SK-N-SH (cell line): ENCODE measurements at regions not wholly inside any gene's neighbourhood (a gene's known extent, or its start where the extent isn't known, plus 50 kb on each side); places are given as distances from the start of the nearest gene placed in this dataset.

Experiments used
- FOXM1 ChIP-seq: IDR thresholded peaks from 2 replicates; pipeline ENCODE4 v1.4.0; 2012; ENCODE audit warnings: low read depth, mild to moderate bottlenecking
- POLR2AphosphoS5 ChIP-seq: IDR thresholded peaks from 2 replicates; pipeline ENCODE4 v1.6.1; 2012; ENCODE audit warnings: low read depth, low read length
- RAD21 ChIP-seq: IDR thresholded peaks from 2 replicates; pipeline ENCODE4 v1.6.1; 2012; ENCODE audit warnings: mild to moderate bottlenecking, low read length
- TAF1 ChIP-seq: IDR thresholded peaks from 2 replicates; pipeline ENCODE4 v1.6.1; 2012; ENCODE audit warnings: low read depth, mild to moderate bottlenecking, low read length, moderate library complexity, borderline replicate concordance
- TF ChIP-seq, protein P1 (sequence below): fragments of 200-600 bp; sonication (generic); IDR thresholded peaks from 2 replicates; pipeline ENCODE4 v1.6.1; 2017; ENCODE audit warnings: antibody characterized with exemption, mild to moderate bottlenecking, moderate library complexity

DNA sequence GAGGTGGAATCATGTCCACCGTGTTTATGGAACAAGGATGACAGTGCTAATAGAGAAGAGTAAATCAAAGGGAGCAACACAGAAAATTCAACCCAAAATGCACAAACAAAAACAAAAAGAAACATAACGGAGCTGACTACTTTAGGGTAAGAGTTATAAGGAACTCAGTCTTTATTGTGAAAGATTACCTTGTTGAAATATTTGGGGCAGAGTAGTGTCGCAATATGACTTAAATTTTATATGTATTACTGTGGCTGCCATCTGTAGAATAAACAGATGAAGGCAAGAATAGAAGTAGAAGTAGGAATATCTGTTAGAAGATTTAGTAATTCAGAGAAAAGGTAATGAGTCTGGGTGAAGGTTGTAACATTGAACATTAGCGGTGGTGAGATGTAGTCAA, 913.9 kb downstream of the BRINP3 start:
- TF ChIP-seq TAF1: no peak
- TF ChIP-seq, protein P1, sequence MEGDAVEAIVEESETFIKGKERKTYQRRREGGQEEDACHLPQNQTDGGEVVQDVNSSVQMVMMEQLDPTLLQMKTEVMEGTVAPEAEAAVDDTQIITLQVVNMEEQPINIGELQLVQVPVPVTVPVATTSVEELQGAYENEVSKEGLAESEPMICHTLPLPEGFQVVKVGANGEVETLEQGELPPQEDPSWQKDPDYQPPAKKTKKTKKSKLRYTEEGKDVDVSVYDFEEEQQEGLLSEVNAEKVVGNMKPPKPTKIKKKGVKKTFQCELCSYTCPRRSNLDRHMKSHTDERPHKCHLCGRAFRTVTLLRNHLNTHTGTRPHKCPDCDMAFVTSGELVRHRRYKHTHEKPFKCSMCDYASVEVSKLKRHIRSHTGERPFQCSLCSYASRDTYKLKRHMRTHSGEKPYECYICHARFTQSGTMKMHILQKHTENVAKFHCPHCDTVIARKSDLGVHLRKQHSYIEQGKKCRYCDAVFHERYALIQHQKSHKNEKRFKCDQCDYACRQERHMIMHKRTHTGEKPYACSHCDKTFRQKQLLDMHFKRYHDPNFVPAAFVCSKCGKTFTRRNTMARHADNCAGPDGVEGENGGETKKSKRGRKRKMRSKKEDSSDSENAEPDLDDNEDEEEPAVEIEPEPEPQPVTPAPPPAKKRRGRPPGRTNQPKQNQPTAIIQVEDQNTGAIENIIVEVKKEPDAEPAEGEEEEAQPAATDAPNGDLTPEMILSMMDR: no peak
- TF ChIP-seq FOXM1: no peak
- no peak for TF ChIP-seq RAD21
- TF ChIP-seq POLR2AphosphoS5: no peak
